WTC11 (cell line): ENCODE measurements at regions not wholly inside any gene's neighbourhood (a gene's known extent, or its start where the extent isn't known, plus 50 kb on each side); places are given as distances from the start of the nearest gene placed in this dataset.

Experiments used
- ATAC-seq: fragments of 200-7000 bp; cut with Tn5 transposase; 2 replicates; pipeline ENCODE4 v1.10.0; 2021; ENCODE audit warnings: mild to moderate bottlenecking, moderate library complexity
- CTCF ChIA-PET: fragments of 300-600 bp; sonication (Branson Sonifier 250); formaldehyde crosslinking; loops from one replicate; lab custom pipeline; 2021; ENCODE audit warnings: antibody characterized with exemption; lab: Charles Lee
- POLR2A ChIA-PET: fragments of 350-600 bp; sonication (Branson Sonifier 250); formaldehyde crosslinking; loops from one replicate; lab custom pipeline; 2021; ENCODE audit warnings: antibody characterized with exemption; lab: Charles Lee
- DNase-seq: peaks from one replicate; pipeline ENCODE4 v3.0.0; 2021; ENCODE audit warnings: low spot score
- H3K27ac Mint-ChIP-seq: 2 replicates; pipeline ENCODE4 v1.8.0; 2021; ENCODE audit warnings: mixed read lengths
- H3K27me3 Mint-ChIP-seq: 2 replicates; pipeline ENCODE4 v1.8.0; 2021; ENCODE audit warnings: low read depth, mild to moderate bottlenecking, moderate library complexity, mixed read lengths
- H3K36me3 Mint-ChIP-seq: 2 replicates; pipeline ENCODE4 v1.8.0; 2021; ENCODE audit warnings: mixed read lengths
- H3K4me1 Mint-ChIP-seq: 2 replicates; pipeline ENCODE4 v1.8.0; 2022; ENCODE audit warnings: mixed read lengths
- H3K4me3 Mint-ChIP-seq: 2 replicates; pipeline ENCODE4 v1.8.0; 2021; ENCODE audit warnings: mild to moderate bottlenecking, moderate library complexity, mixed read lengths
- H3K9me3 Mint-ChIP-seq: 2 replicates; pipeline ENCODE4 v1.8.0; 2021; ENCODE audit warnings: mixed read lengths
- ATF6 ChIP-seq: sonication (generic); formaldehyde crosslinking; IDR thresholded peaks from 2 replicates; pipeline ENCODE4 v1.8.1; 2023; ENCODE audit warnings: mild to moderate bottlenecking, missing genetic modification reagents
- CREM ChIP-seq: sonication (generic); formaldehyde crosslinking; IDR thresholded peaks from 2 replicates; pipeline ENCODE4 v1.8.1; 2022; ENCODE audit warnings: mild to moderate bottlenecking, missing genetic modification reagents, moderate library complexity
- ERG ChIP-seq: fragments of 250-450 bp; sonication (Bioruptor Pico); IDR thresholded peaks from 2 replicates; pipeline ENCODE4 v1.8.0; 2021; ENCODE audit warnings: mild to moderate bottlenecking
- FOXK1 ChIP-seq: sonication (generic); formaldehyde crosslinking; IDR thresholded peaks from 2 replicates; pipeline ENCODE4 v1.8.0; 2022; ENCODE audit warnings: mild to moderate bottlenecking, moderate library complexity, missing genetic modification reagents
- NFYB ChIP-seq: sonication (generic); formaldehyde crosslinking; conservative IDR thresholded peaks from 2 replicates; pipeline ENCODE4 v1.8.0; 2022; ENCODE audit warnings: low read depth, missing genetic modification reagents
- NR1H2 ChIP-seq: sonication (generic); formaldehyde crosslinking; IDR thresholded peaks from 2 replicates; pipeline ENCODE4 v1.9.0; 2021; ENCODE audit warnings: mild to moderate bottlenecking, moderate library complexity, missing genetic modification reagents
- SOX15 ChIP-seq: fragments of 250-450 bp; sonication (Bioruptor Pico); IDR thresholded peaks from 2 replicates; pipeline ENCODE4 v1.9.0; 2021; ENCODE audit warnings: mild to moderate bottlenecking
- STAT6 ChIP-seq: sonication (generic); formaldehyde crosslinking; conservative IDR thresholded peaks from 2 replicates; pipeline ENCODE4 v1.8.1; 2023; ENCODE audit warnings: mild to moderate bottlenecking, low read depth, missing genetic modification reagents, moderate library complexity
- ZBTB21 ChIP-seq: sonication (generic); formaldehyde crosslinking; IDR thresholded peaks from 2 replicates; pipeline ENCODE4 v1.8.1; 2023; ENCODE audit warnings: mild to moderate bottlenecking, missing genetic modification reagents, borderline replicate concordance
- ZNF317 ChIP-seq: sonication (generic); formaldehyde crosslinking; IDR thresholded peaks from 2 replicates; pipeline ENCODE4 v1.8.1; 2023; ENCODE audit warnings: low read depth, mild to moderate bottlenecking, moderate library complexity, missing genetic modification reagents, borderline replicate concordance
- ZNF425 ChIP-seq: fragments of 250-450 bp; sonication (Bioruptor Pico); conservative IDR thresholded peaks from 2 replicates; pipeline ENCODE4 v1.9.0; 2021; ENCODE audit warnings: mild to moderate bottlenecking
- ZNF512 ChIP-seq: sonication (generic); formaldehyde crosslinking; IDR thresholded peaks from 2 replicates; pipeline ENCODE4 v1.8.1; 2022; ENCODE audit warnings: missing genetic modification reagents, borderline replicate concordance
- ZNF532 ChIP-seq: fragments of 250-450 bp; sonication (Bioruptor Pico); IDR thresholded peaks from 2 replicates; pipeline ENCODE4 v1.9.0; 2021; ENCODE audit warnings: mild to moderate bottlenecking, borderline replicate concordance

GRCh38 chr2:83054751-83055150 lies 1404.3 kb downstream of the SUCLG1 start:
- POLR2A ChIA-PET, result no interaction called here
- no peak overlapping the region for H3K27ac Mint-ChIP-seq
- ATAC-seq, result no peak

GRCh38 chr2:83051538-83052170 lies 1407.4 kb downstream of the SUCLG1 start:
- H3K9me3 Mint-ChIP-seq, result peaks cover 10% of the 10 kb centered on the region
- H3K4me3 Mint-ChIP-seq, result no peak overlapping the region
- H3K27ac Mint-ChIP-seq, result no peak overlapping the region
- H3K4me1 Mint-ChIP-seq, result no peaks in the 10 kb centered on the region
- H3K27me3 Mint-ChIP-seq, result no peaks in the 10 kb centered on the region
- CTCF ChIA-PET, result no interaction called here
- POLR2A ChIA-PET, result no interaction called here
- no peak for DNase-seq
- peaks cover 7% of the 10 kb centered on the region for H3K36me3 Mint-ChIP-seq
- ATAC-seq, result no peak
- TF ChIP-seq FOXK1 (no peak), NR1H2 (CRISPR knock-in tag) (no peak), ZNF317 (CRISPR knock-in tag) (no peak), ZNF512 (CRISPR knock-in tag) (no peak), ZNF425 (CRISPR knock-in tag) (no peak), ERG (CRISPR knock-in tag) (no peak), ZBTB21 (no peak), SOX15 (CRISPR knock-in tag) (no peak), ATF6 (CRISPR knock-in tag) (no peak)

More at GRCh38 chr2:83054751-83055150, 1404.3 kb downstream of the SUCLG1 start:
- Mint-ChIP-seq H3K27me3 (no peaks in the 10 kb centered on the region), H3K9me3 (peaks cover 26% of the 10 kb centered on the region), H3K4me3 (no peak overlapping the region), H3K36me3 (peaks cover 18% of the 10 kb centered on the region), H3K4me1 (no peaks in the 10 kb centered on the region)
- DNase-seq, result no peak
- TF ChIP-seq STAT6 (CRISPR knock-in tag) (no peak), ZNF532 (CRISPR knock-in tag) (no peak), NFYB (CRISPR knock-in tag) (no peak), CREM (CRISPR knock-in tag) (no peak)
- CTCF ChIA-PET, result no interaction called here
